CD8-positive, alpha-beta memory T cell (primary cell): ENCODE measurements at regions not wholly inside any gene's neighbourhood (a gene's known extent, or its start where the extent isn't known, plus 50 kb on each side); places are given as distances from the start of the nearest gene placed in this dataset.
A peak's percentile ranks its signal among the peaks of the same experiment; 100 is the strongest.

Experiments
- CTCF ChIA-PET: fragments of 350-600 bp; sonication (Branson Sonifier 250); formaldehyde crosslinking; loops from one replicate; lab custom pipeline; 2021; ENCODE audit warnings: antibody characterized with exemption; lab: Charles Lee
- POLR2A ChIA-PET: fragments of 350-600 bp; sonication (Branson Sonifier 250); formaldehyde crosslinking; loops from one replicate; lab custom pipeline; 2021; ENCODE audit warnings: antibody characterized with exemption; lab: Charles Lee
- DNase-seq, 5 donors: peaks; one replicate each; pipeline versions ENCODE4 v3.0.0 to v3.0.0-alpha.2; 2020 to 2022; ENCODE audit warnings: mixed read lengths in 1 of 5
- H3K27ac ChIP-seq: one replicate; pipeline ENCODE4 v1.7.0; 2013; ENCODE audit warnings: low read depth, mild to moderate bottlenecking, low read length, moderate library complexity
- H3K27me3 ChIP-seq: 2 replicates; pipeline ENCODE4 v1.7.0; 2013; ENCODE audit warnings: low read length, mild to moderate bottlenecking; ENCODE audit not compliant: insufficient read depth, poor library complexity, severe bottlenecking
- H3K36me3 ChIP-seq: 2 replicates; pipeline ENCODE4 v1.7.0; 2013; ENCODE audit warnings: mild to moderate bottlenecking, low read length, moderate library complexity; ENCODE audit not compliant: insufficient read depth
- H3K4me1 ChIP-seq: 2 replicates; pipeline ENCODE4 v1.7.0; 2013; ENCODE audit warnings: mild to moderate bottlenecking, low read length, moderate library complexity; ENCODE audit not compliant: insufficient read depth
- H3K4me3 ChIP-seq: 2 replicates; pipeline ENCODE4 v1.7.0; 2013; ENCODE audit warnings: mild to moderate bottlenecking, low read length
- H3K9me3 ChIP-seq: 2 replicates; pipeline ENCODE4 v1.7.0; 2013; ENCODE audit warnings: mild to moderate bottlenecking, low read length
- H3K27ac Mint-ChIP-seq, 8 donors: one replicate each; pipeline ENCODE4 v1.8.0; 2020 to 2021; ENCODE audit warnings: mixed read lengths in 8 of 8, mild to moderate bottlenecking in 6 of 8, inconsistent platforms in 3 of 8, moderate library complexity in 3 of 8
- H3K27me3 Mint-ChIP-seq, 2 donors: one replicate each; pipeline ENCODE4 v1.8.0; 2020 to 2021; ENCODE audit warnings: mixed read lengths in 2 of 2, mild to moderate bottlenecking in 1 of 2, moderate library complexity in 1 of 2
- H3K36me3 Mint-ChIP-seq, 3 donors: one replicate each; pipeline ENCODE4 v1.8.0; 2020 to 2021; ENCODE audit warnings: mixed read lengths in 3 of 3, inconsistent platforms in 1 of 3, mild to moderate bottlenecking in 1 of 3
- H3K4me1 Mint-ChIP-seq, 3 donors: one replicate each; pipeline ENCODE4 v1.8.0; 2020 to 2021; ENCODE audit warnings: mixed read lengths in 3 of 3, inconsistent platforms in 1 of 3, mild to moderate bottlenecking in 1 of 3
- H3K4me3 Mint-ChIP-seq, 7 donors: one replicate each; pipeline ENCODE4 v1.8.0; 2020 to 2021; ENCODE audit warnings: mixed read lengths in 7 of 7, mild to moderate bottlenecking in 6 of 7, moderate library complexity in 4 of 7, inconsistent platforms in 2 of 7
- H3K9me3 Mint-ChIP-seq, 5 donors: one replicate each; pipeline ENCODE4 v1.8.0; 2020 to 2022; ENCODE audit warnings: mixed read lengths in 5 of 5, mild to moderate bottlenecking in 3 of 5, moderate library complexity in 2 of 5, inconsistent platforms in 1 of 5

DNA sequence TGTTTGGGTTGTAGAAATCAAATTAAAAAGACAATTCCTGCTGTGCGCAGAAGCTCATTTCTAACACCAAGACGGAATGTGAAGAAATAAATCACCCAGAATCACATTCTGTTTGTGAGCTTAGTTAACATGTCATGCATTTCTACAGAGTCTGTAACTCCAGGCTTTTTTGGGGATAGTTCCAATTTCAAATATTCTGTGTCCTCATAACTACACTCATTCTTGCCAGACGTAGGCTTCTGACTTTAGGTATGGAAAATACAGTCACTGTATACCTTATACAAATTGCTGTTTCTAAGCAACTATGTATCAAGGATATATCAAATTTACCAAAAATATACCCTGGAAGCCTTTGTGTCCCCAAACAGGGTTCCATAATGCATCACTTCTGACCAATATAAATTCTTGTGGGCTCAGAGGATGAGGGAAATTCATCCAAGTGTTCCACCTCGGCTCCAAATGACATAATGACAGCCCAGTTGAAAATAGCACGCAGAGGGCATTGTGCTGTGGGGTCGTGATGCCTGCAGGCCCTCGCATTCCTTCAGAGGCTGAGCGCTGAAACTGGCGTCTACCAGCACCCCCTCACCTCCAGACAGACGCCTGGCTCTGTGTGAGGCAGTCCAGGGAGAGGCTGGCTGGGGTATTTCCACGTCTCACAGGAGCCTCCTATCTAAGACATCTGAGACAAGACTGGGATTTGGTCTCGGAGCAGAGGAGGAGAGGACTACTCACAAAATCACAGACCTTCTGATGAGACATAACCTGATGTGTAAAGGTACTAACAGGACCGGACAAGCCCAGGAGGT, 79.8 kb downstream of the KLF4 start:
- peaks cover 0 to 2% (median 0%) of the 10 kb centered on the region in 3 donors for H3K36me3 Mint-ChIP-seq
- H3K9me3 Mint-ChIP-seq: peaks cover 0 to 4% (median 0%) of the 10 kb centered on the region in 5 donors
- peaks cover 5% of the 10 kb centered on the region in 2 donors for H3K27me3 Mint-ChIP-seq
- CTCF ChIA-PET: no interaction called here
- DNase-seq: no peak
- H3K4me1 ChIP-seq: no peaks in the 10 kb centered on the region
- H3K27ac Mint-ChIP-seq: no peak overlapping the region
- no peaks in the 10 kb centered on the region for H3K27me3 ChIP-seq
- no peaks in the 10 kb centered on the region for H3K4me1 Mint-ChIP-seq
- POLR2A ChIA-PET: no interaction called here
- no peaks in the 10 kb centered on the region for H3K9me3 ChIP-seq
- no peak overlapping the region for H3K27ac ChIP-seq
- H3K4me3 ChIP-seq: no peak overlapping the region
- no peaks in the 10 kb centered on the region for H3K36me3 ChIP-seq
- H3K4me3 Mint-ChIP-seq: peak overlapping the region in 1 of 7 donors; percentile 40

GRCh38 chr9:107407675-107408074, 81.9 kb downstream of the KLF4 start:
- peaks cover 0 to 4% (median 0%) of the 10 kb centered on the region in 5 donors for H3K9me3 Mint-ChIP-seq
- H3K36me3 ChIP-seq: no peaks in the 10 kb centered on the region
- H3K27ac ChIP-seq: no peak overlapping the region
- H3K36me3 Mint-ChIP-seq: peaks cover 0 to 2% (median 0%) of the 10 kb centered on the region in 3 donors
- H3K4me1 ChIP-seq: no peaks in the 10 kb centered on the region
- no peak overlapping the region for H3K4me3 ChIP-seq
- H3K4me3 Mint-ChIP-seq: no peak overlapping the region
- peaks cover 1 to 14% of the 10 kb centered on the region in 2 donors for H3K27me3 Mint-ChIP-seq
- POLR2A ChIA-PET: no interaction called here
- H3K27ac Mint-ChIP-seq: no peak overlapping the region
- CTCF ChIA-PET: no interaction called here
- DNase-seq: no peak
- H3K27me3 ChIP-seq: no peaks in the 10 kb centered on the region
- no peaks in the 10 kb centered on the region for H3K9me3 ChIP-seq
- no peaks in the 10 kb centered on the region for H3K4me1 Mint-ChIP-seq

- Histone ChIP-seq H3K36me3 (no peaks in the 10 kb centered on the region), H3K27ac (no peak overlapping the region), H3K27me3 (no peaks in the 10 kb centered on the region), H3K9me3 (no peaks in the 10 kb centered on the region), H3K4me1 (no peaks in the 10 kb centered on the region), H3K4me3 (no peak overlapping the region)
- no peak overlapping the region for H3K27ac Mint-ChIP-seq
- DNase-seq: no peak
- CTCF ChIA-PET: no interaction called here
- peaks cover 0 to 4% (median 2%) of the 10 kb centered on the region in 5 donors for H3K9me3 Mint-ChIP-seq
- POLR2A ChIA-PET: no interaction called here
- no peak overlapping the region for H3K4me3 Mint-ChIP-seq
- peaks cover 0 to 2% (median 0%) of the 10 kb centered on the region in 3 donors for H3K36me3 Mint-ChIP-seq
- peaks cover 8 to 24% of the 10 kb centered on the region in 2 donors for H3K27me3 Mint-ChIP-seq
- no peaks in the 10 kb centered on the region for H3K4me1 Mint-ChIP-seq
These were observed 84.1 kb downstream of the KLF4 start for GRCh38 chr9:107405511-107405910.

DNA sequence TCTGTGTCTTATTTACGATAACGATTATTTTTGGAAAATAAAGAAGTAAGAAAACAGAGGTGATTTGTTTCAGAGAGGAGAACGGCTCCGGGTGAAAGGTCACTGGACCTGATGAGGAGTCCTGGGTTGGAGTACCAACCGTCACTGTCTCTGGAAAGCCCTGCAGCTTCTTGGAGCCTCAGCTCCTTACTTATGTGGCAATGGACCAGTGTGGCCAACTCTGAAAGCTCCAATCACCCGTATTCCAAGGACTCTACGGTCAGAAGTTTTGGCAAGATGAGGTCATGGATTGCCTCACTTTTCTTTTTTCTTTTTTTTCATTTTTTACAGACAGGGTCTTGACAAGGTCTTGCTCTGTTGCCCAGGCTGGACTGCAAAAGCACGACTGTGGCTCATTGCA, 84.8 kb downstream of the KLF4 start:
- Histone ChIP-seq H3K27ac (no peak overlapping the region), H3K36me3 (no peaks in the 10 kb centered on the region), H3K4me1 (no peaks in the 10 kb centered on the region), H3K4me3 (no peak overlapping the region), H3K27me3 (no peaks in the 10 kb centered on the region), H3K9me3 (no peaks in the 10 kb centered on the region)
- CTCF ChIA-PET: no interaction called here
- H3K27ac Mint-ChIP-seq: no peak overlapping the region
- no peaks in the 10 kb centered on the region for H3K4me1 Mint-ChIP-seq
- H3K9me3 Mint-ChIP-seq: peaks cover 0 to 4% (median 0%) of the 10 kb centered on the region in 5 donors
- POLR2A ChIA-PET: no interaction called here
- no peak overlapping the region for H3K4me3 Mint-ChIP-seq
- H3K36me3 Mint-ChIP-seq: peaks cover 0 to 2% (median 0%) of the 10 kb centered on the region in 3 donors
- peaks cover 10 to 24% of the 10 kb centered on the region in 2 donors for H3K27me3 Mint-ChIP-seq
- DNase-seq: no peak

DNA sequence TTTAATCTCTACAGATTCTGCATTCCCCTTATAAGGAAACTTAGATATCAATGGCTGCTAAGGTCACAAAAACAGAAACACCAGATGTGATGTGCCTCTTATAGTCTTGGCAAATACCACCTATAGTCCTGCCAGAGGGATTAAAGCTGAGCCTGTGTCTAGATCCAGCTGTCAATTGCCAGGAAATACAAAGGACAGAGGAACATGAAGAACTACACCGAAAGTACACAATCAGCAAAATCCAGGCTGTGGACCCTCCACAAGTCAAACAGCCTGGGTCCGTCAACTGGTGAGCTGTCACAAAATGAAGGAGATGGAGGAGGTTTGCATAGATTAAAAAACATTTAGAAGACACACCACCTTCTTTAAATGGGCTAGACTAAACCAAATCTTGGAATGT, 85.4 kb downstream of the KLF4 start:
- CTCF ChIA-PET: no interaction called here
- peaks cover 0 to 4% (median 0%) of the 10 kb centered on the region in 5 donors for H3K9me3 Mint-ChIP-seq

DNA sequence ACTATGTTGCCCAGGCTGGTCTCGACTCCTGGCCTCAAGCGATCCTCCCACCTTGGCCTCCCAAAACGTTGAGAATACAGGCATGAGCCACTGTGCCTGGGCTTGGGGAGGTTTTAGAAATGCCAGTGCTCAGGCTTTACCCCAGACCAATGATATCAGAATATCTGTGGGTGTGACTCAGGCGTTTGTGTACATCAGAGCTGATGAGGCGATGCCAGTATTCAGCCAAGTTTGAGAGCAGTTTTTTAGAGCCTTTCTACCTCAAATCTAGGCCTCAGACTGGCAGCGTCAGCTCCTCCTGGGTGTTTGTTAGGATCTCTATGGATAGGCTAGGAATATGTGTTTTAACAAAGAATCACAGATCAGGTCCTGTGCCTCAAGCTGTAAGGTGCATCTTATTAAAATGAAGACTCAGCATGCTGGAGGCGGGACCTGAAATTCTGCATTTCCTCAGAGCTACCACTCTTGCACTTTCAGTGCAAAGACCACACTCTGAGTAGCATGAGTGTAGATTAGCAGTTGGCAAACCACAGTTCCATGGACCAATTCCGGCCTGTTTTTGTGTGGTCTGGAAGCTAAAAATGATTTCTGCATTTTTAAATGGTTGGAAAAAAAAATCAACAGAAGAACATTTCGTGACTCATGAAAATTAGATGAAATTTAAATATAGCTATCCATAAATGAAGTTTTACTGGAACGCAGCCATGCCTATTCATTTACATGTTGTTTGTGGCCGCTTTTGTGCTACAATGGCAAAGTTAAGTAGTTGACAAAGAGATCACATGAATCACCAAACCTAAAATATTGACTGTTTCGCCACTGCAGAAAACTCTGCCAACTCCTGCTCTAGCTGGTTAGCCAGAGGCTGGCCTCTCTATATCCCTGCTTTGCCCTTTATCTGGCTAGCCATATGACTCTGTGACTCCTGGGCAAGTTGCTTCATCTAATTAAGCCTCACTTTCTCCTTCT, 92.2 kb downstream of the KLF4 start:
- H3K36me3 ChIP-seq: no peaks in the 10 kb centered on the region
- no peaks in the 10 kb centered on the region for H3K4me1 Mint-ChIP-seq
- no peaks in the 10 kb centered on the region for H3K27me3 ChIP-seq
- H3K9me3 ChIP-seq: no peaks in the 10 kb centered on the region
- H3K9me3 Mint-ChIP-seq: peaks cover 0 to 2% (median 0%) of the 10 kb centered on the region in 5 donors
- H3K36me3 Mint-ChIP-seq: no peaks in the 10 kb centered on the region
- H3K27ac Mint-ChIP-seq: no peak overlapping the region
- ChIA-PET CTCF (no interaction called here), POLR2A (no interaction called here)
- peaks cover 12 to 13% of the 10 kb centered on the region in 2 donors for H3K27me3 Mint-ChIP-seq
- H3K27ac ChIP-seq: no peak overlapping the region
- no peak for DNase-seq
- H3K4me3 Mint-ChIP-seq: no peak overlapping the region
- H3K4me3 ChIP-seq: no peak overlapping the region
- H3K4me1 ChIP-seq: no peaks in the 10 kb centered on the region

More for the DNA sequence above, 85.4 kb downstream of the KLF4 start:
- H3K4me3 Mint-ChIP-seq: no peak overlapping the region
- DNase-seq: no peak
- no peaks in the 10 kb centered on the region for H3K36me3 ChIP-seq
- no peak overlapping the region for H3K27ac Mint-ChIP-seq
- no peaks in the 10 kb centered on the region for H3K4me1 ChIP-seq
- POLR2A ChIA-PET: no interaction called here
- no peak overlapping the region for H3K4me3 ChIP-seq
- no peaks in the 10 kb centered on the region for H3K4me1 Mint-ChIP-seq
- H3K9me3 ChIP-seq: no peaks in the 10 kb centered on the region
- H3K27ac ChIP-seq: no peak overlapping the region
- no peaks in the 10 kb centered on the region for H3K27me3 ChIP-seq
- H3K27me3 Mint-ChIP-seq: peaks cover 10 to 24% of the 10 kb centered on the region in 2 donors
- peaks cover 0 to 2% (median 0%) of the 10 kb centered on the region in 3 donors for H3K36me3 Mint-ChIP-seq

GRCh38 chr9:107394264-107394663, 95.3 kb downstream of the KLF4 start:
- no peak for DNase-seq
- H3K4me1 Mint-ChIP-seq: no peaks in the 10 kb centered on the region
- Histone ChIP-seq H3K4me1 (no peaks in the 10 kb centered on the region), H3K36me3 (no peaks in the 10 kb centered on the region), H3K4me3 (no peak overlapping the region), H3K9me3 (no peaks in the 10 kb centered on the region), H3K27ac (no peak overlapping the region), H3K27me3 (no peaks in the 10 kb centered on the region)
- H3K27ac Mint-ChIP-seq: no peak overlapping the region
- POLR2A ChIA-PET: no interaction called here
- H3K36me3 Mint-ChIP-seq: no peaks in the 10 kb centered on the region
- no peaks in the 10 kb centered on the region for H3K9me3 Mint-ChIP-seq
- no peak overlapping the region for H3K4me3 Mint-ChIP-seq
- H3K27me3 Mint-ChIP-seq: peaks cover 4 to 12% of the 10 kb centered on the region in 2 donors
- CTCF ChIA-PET: no interaction called here

- Histone ChIP-seq H3K4me3 (no peak overlapping the region), H3K36me3 (no peaks in the 10 kb centered on the region), H3K27me3 (no peaks in the 10 kb centered on the region), H3K27ac (no peak overlapping the region), H3K9me3 (no peaks in the 10 kb centered on the region), H3K4me1 (no peaks in the 10 kb centered on the region)
- H3K4me1 Mint-ChIP-seq: no peaks in the 10 kb centered on the region
- H3K9me3 Mint-ChIP-seq: no peaks in the 10 kb centered on the region
- no peaks in the 10 kb centered on the region for H3K36me3 Mint-ChIP-seq
- H3K27ac Mint-ChIP-seq: no peak overlapping the region
- H3K4me3 Mint-ChIP-seq: no peak overlapping the region
- ChIA-PET POLR2A (no interaction called here), CTCF (no interaction called here)
- no peak for DNase-seq
- H3K27me3 Mint-ChIP-seq: peaks cover 4 to 10% of the 10 kb centered on the region in 2 donors
These were observed 98.8 kb downstream of the KLF4 start for GRCh38 chr9:107390778-107391177.
